NT2/D1 (cell line): ENCODE measurements at regions not wholly inside any gene's neighbourhood (a gene's known extent, or its start where the extent isn't known, plus 50 kb on each side); places are given as distances from the start of the nearest gene placed in this dataset.
"Not testable (repeated sequence)": the region's sequence is repeated elsewhere in the genome, so short reads cannot be mapped to it uniquely, and the experiment has no call there.

Source experiments
- DNase-seq: peaks from one replicate; pipeline ENCODE4 v3.0.0-alpha.2; 2011; ENCODE audit warnings: low read depth, low spot score
- H3K27me3 ChIP-seq: 2 replicates; pipeline ENCODE4 v1.6.0; 2011; ENCODE audit warnings: mild to moderate bottlenecking; ENCODE audit not compliant: insufficient read length, insufficient read depth
- H3K36me3 ChIP-seq: 2 replicates; pipeline ENCODE4 v1.6.1; 2011; ENCODE audit warnings: mild to moderate bottlenecking, low read length, mixed read lengths; ENCODE audit not compliant: insufficient read depth, insufficient read length
- H3K4me1 ChIP-seq: 2 replicates; pipeline ENCODE4 v1.5.1; 2011; ENCODE audit not compliant: insufficient read depth, insufficient read length
- H3K4me3 ChIP-seq: 2 replicates; pipeline ENCODE4 v1.5.1; 2011; ENCODE audit warnings: low read depth; ENCODE audit not compliant: insufficient read length
- H3K9ac ChIP-seq: 2 replicates; pipeline ENCODE4 v1.6.0; 2011; ENCODE audit warnings: low read depth; ENCODE audit not compliant: insufficient read length
- H3K9me3 ChIP-seq: 2 replicates; pipeline ENCODE4 v1.5.1; 2011; ENCODE audit warnings: mild to moderate bottlenecking, low read length; ENCODE audit not compliant: insufficient read depth
- SUZ12 ChIP-seq: IDR thresholded peaks from 2 replicates; pipeline ENCODE4 v1.6.1; 2011; ENCODE audit not compliant: insufficient read length, insufficient read depth; ENCODE audit errors: extremely low read depth
- YY1 ChIP-seq: IDR thresholded peaks from 2 replicates; pipeline ENCODE4 v1.6.1; 2011; ENCODE audit not compliant: insufficient read length, insufficient read depth
- ZNF274 ChIP-seq: IDR thresholded peaks from 2 replicates; pipeline ENCODE4 v1.6.1; 2011; ENCODE audit warnings: mild to moderate bottlenecking, low read depth, low read length

DNA sequence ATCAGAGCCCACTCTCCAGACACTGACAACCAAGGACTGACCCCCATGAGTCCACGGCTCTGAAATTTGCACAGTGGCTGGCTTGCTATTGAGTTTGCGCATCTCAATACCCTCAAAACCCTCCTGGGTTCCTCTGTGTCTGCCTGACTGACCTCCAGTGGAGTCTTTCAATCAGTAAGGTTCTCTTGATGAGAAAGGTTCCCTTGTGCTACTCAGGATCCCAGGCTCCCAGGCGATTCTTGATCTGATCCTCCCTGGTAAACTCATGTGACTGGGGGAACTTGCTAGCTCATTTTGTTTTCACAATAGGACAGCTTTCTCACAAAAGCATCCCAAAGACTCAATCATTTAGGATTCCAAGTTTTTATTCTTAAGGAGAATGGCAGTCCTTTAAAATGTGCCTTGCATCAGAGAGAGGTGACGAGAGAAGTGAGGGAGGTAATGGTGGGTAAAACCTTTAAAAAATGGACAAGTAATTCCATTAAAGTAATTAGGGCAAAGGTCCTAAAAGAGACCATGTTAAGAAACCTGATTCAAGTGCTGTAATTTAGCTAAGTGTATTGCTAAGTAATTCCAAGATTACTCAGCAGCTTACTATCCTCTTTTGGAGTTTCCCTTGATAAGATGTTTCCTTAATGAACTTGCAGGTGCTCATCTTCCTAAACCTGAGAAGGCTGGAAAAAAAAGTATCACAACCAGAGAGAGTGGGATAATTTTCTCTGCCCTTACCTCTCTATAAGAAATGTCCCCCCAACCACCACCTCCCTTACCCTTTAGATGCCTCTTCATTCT is 304.7 kb upstream of the SGK1 start:
- no peak for DNase-seq
- Histone ChIP-seq H3K27me3 (no peaks in the 10 kb centered on the region), H3K36me3 (no peaks in the 10 kb centered on the region), H3K4me1 (peaks cover 3% of the 10 kb centered on the region), H3K4me3 (no peak overlapping the region), H3K9ac (no peak overlapping the region), H3K9me3 (no peaks in the 10 kb centered on the region)
- no peak for TF ChIP-seq SUZ12

GRCh38 chr6:134621858-134622257 is 303.9 kb upstream of the SGK1 start:
- Histone ChIP-seq H3K9me3 (no peaks in the 10 kb centered on the region), H3K9ac (no peak overlapping the region), H3K4me1 (peaks cover 3% of the 10 kb centered on the region), H3K4me3 (no peak overlapping the region), H3K36me3 (no peaks in the 10 kb centered on the region), H3K27me3 (no peaks in the 10 kb centered on the region)
- no peak for DNase-seq
- TF ChIP-seq YY1 = no peak
- TF ChIP-seq SUZ12 = no peak
- no peak for TF ChIP-seq ZNF274

DNA sequence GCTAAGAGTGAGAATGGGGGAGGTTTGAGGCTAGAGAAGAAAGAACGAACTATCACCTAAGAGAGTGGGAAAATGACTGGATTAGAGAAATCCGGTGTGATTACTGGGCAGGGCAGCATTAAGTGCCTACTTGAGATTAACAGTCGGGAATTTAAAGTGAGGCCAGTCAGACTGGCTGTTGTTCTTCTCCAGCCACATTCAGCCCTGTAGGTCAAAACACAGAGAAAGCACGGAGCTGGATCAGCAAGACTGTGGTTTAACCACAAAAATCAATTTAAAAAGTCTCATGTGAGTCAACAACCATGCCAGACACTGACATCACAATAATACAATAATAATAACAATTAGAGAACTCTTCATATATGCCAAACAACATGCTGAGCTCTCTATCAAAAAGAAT is 301.9 kb upstream of the SGK1 start:
- DNase-seq = no peak
- TF ChIP-seq ZNF274 = no peak
- no peaks in the 10 kb centered on the region for H3K27me3 ChIP-seq

DNA sequence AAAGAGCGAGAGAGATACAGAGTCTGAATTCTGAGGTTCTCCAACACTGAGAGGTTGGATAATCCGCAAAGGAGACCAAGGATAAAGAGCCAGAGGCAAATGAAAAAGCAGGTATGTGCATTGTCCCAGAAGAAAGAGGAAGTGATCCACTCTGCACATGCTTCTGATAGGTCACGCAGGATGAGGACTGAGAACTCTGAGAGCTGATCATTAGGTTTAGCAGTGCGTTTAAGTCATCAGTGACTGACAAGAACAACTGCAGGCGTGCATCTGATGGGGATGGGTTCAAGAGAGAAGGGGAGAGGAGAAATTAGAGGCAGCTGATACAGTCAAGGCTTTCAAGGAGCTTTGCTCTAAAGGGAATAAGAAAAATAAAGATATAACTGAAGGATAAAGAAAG is 301.2 kb upstream of the SGK1 start:
- H3K4me1 ChIP-seq = peaks cover 3% of the 10 kb centered on the region
- no peaks in the 10 kb centered on the region for H3K27me3 ChIP-seq
- TF ChIP-seq SUZ12 (no peak), ZNF274 (no peak), YY1 (no peak)
- no peak for DNase-seq
- no peaks in the 10 kb centered on the region for H3K9me3 ChIP-seq
- no peak overlapping the region for H3K9ac ChIP-seq
- H3K36me3 ChIP-seq = no peaks in the 10 kb centered on the region
- H3K4me3 ChIP-seq = no peak overlapping the region

More for the DNA sequence above, 301.9 kb upstream of the SGK1 start:
- no peak overlapping the region for H3K4me3 ChIP-seq
- no peak overlapping the region for H3K9ac ChIP-seq
- H3K36me3 ChIP-seq = no peaks in the 10 kb centered on the region
- H3K4me1 ChIP-seq = peaks cover 3% of the 10 kb centered on the region
- no peaks in the 10 kb centered on the region for H3K9me3 ChIP-seq

DNA sequence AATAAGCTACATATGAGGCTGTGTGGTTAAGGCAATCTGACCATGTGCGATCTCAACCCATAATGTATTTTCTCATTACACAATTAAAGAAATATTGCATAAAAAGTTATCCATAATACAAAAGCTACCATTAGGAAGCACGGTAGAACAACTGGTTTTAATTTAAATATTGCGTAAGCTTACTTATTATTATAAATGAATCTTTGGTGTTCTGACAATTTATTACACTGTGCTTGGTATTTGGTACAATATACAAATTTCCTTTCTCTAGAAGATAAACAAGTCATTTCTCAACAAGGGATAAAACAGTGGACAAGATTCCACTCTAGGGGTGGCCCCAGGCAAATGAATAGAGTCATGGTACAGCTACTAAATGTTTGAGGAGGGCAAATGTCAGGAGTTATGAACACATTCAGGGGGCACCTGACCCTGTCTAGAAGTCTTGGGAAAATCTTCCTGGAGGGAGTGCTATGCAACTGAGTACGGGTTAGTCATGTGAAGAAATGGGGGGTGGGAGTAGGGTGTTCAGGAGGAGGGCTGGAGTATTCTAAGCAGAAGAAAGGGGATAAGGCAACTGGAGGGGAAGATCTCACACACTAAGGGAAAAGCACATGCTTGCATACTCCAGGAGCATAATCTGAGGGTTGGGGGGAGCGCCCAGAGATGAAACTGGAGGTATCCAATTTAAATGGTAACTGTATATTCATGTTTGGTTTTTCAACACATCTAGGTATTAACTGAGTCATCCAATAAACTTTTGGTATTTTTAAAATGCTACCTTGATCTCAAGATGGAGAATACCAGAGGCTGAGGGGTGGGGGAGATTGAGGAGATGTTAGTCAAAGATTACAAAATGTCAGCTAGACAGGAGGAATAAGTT is 296.9 kb upstream of the SGK1 start:
- no peak for DNase-seq
- Histone ChIP-seq H3K4me1 (peaks cover 3% of the 10 kb centered on the region), H3K4me3 (no peak overlapping the region), H3K9me3 (no peaks in the 10 kb centered on the region), H3K9ac (no peak overlapping the region), H3K36me3 (no peaks in the 10 kb centered on the region), H3K27me3 (no peaks in the 10 kb centered on the region)
- TF ChIP-seq YY1 (no peak), SUZ12 (no peak), ZNF274 (no peak)

GRCh38 chr6:134612128-134612527 is 294.2 kb upstream of the SGK1 start:
- not testable (repeated sequence) for H3K27me3 ChIP-seq, H3K9me3 ChIP-seq, H3K4me3 ChIP-seq, DNase-seq, H3K9ac ChIP-seq, H3K4me1 ChIP-seq, H3K36me3 ChIP-seq

DNA sequence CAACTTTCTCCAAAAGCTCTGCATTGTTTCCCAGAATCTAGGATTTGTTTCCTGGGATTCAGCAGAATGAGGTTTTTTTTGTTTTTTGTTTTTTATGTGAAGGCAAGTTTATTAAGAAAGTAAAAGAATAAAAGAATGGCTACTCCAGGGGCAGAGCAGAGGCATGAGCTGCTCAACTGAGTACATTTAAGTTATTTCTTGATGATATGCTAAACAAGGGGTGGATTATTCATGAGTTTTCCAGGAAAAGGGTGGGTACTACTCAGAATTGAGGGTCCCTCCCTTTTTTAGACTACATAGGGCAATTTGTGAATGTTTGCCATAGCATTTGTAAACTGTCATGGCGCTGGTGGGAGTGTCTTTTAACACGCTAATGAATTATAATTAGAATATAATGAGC is 292.5 kb upstream of the SGK1 start:
- DNase-seq = no peak
- Histone ChIP-seq H3K9ac (no peak overlapping the region), H3K4me3 (no peak overlapping the region), H3K27me3 (no peaks in the 10 kb centered on the region), H3K36me3 (no peaks in the 10 kb centered on the region), H3K9me3 (no peaks in the 10 kb centered on the region), H3K4me1 (no peaks in the 10 kb centered on the region)
- TF ChIP-seq YY1 (no peak), SUZ12 (no peak), ZNF274 (no peak)
